K562 (cell line): ENCODE measurements at regions not wholly inside any gene's neighbourhood (a gene's known extent, or its start where the extent isn't known, plus 50 kb on each side); places are given as distances from the start of the nearest gene placed in this dataset.

Source experiments
- ATAC-seq: fragments of 200-7000 bp; cut with Tn5 transposase; 3 replicates; pipeline ENCODE4 v1.9.1; 2020; ENCODE audit warnings: moderate library complexity
- BruUV-seq: library from RNA; stranded (reverse); fragments of 400-500 nt; replicated peaks from 2 replicates; lab custom pipeline; 2021; lab: Mats Ljungman, UMichigan
- CTCF ChIA-PET: fragments of 300-600 bp; formaldehyde crosslinking; extraction: SDS; loops from one replicate; lab custom pipeline; 2021; ENCODE audit warnings: low intra/inter-chr PET ratio; lab: Yijun Ruan, JAX
- POLR2A ChIA-PET: fragments of 300-600, 350-650 bp; sonication (Branson Sonifier 250); formaldehyde crosslinking; extraction: SDS; loops from one replicate; lab custom pipeline; 2021; ENCODE audit warnings: antibody characterized with exemption, inconsistent platforms; lab: Yijun Ruan, JAX
- DNase-seq, 4 experiments: peaks; one replicate each; pipeline versions ENCODE4 v3.0.0 to v3.0.0-alpha.2; 2011 to 2018; ENCODE audit warnings: low spot score in 3 of 4, mixed read lengths in 3 of 4; ENCODE audit errors: extremely low read depth in 1 of 4
- FAIRE-seq: peaks from 2 replicates; lab custom pipeline; 2011; peaks lifted over from hg19 to GRCh38; lab: Jason Lieb, UNC
- H2AFZ ChIP-seq: 2 replicates; pipeline ENCODE4 v1.6.0; 2011; ENCODE audit warnings: low read depth, low read length, control low read depth, inconsistent platforms
- H3K27ac ChIP-seq: fragments of 200-600 bp; 3 replicates; pipeline ENCODE4 v1.8.0; 2011; ENCODE audit warnings: low read depth, mild to moderate bottlenecking, control low read depth, inconsistent platforms, low read length, moderate library complexity, mixed read lengths; ENCODE audit errors: extremely low read depth
- H3K27me3 ChIP-seq, 2 experiments: fragments of 300-600 bp in 1 of 2; 2 replicates in 1 of 2; 3 replicates in 1 of 2; pipeline versions ENCODE4 v1.6.0 to v1.8.0; 2011; ENCODE audit warnings: inconsistent platforms in 2 of 2, low read length in 2 of 2, mild to moderate bottlenecking in 1 of 2, mixed read lengths in 1 of 2, moderate library complexity in 1 of 2; ENCODE audit not compliant: control insufficient read depth in 2 of 2, insufficient read depth in 2 of 2
- H3K36me3 ChIP-seq: fragments of 300-600 bp; 3 replicates; pipeline ENCODE4 v1.8.0; 2011; ENCODE audit warnings: mild to moderate bottlenecking, low read length, inconsistent platforms; ENCODE audit not compliant: control insufficient read depth, insufficient read depth
- H3K4me1 ChIP-seq, 2 experiments: fragments of 200-600 bp in 1 of 2; replicated peaks in 1 of 2; 2 replicates in 1 of 2; 3 replicates in 1 of 2; pipeline versions ENCODE4 v1.5.1 to v1.8.0; 2011; ENCODE audit warnings: inconsistent platforms in 2 of 2, low read length in 2 of 2, mild to moderate bottlenecking in 1 of 2, mixed read lengths in 1 of 2, moderate library complexity in 1 of 2; ENCODE audit not compliant: control insufficient read depth in 2 of 2, insufficient read depth in 2 of 2
- H3K4me2 ChIP-seq: 2 replicates; pipeline ENCODE4 v1.6.1; 2011; ENCODE audit warnings: low read length, control low read depth, inconsistent platforms, mixed read lengths; ENCODE audit not compliant: insufficient read depth
- H3K4me3 ChIP-seq: fragments of 200-600 bp; sonication (generic), shearing (Covaris generic); 2 replicates; pipeline ENCODE4 v1.5.1; 2016; ENCODE audit warnings: control low read depth, inconsistent platforms
- H3K79me2 ChIP-seq: fragments of 200-600 bp; 3 replicates; pipeline ENCODE4 v1.8.0; 2011; ENCODE audit warnings: low read length, inconsistent platforms; ENCODE audit not compliant: control insufficient read depth, insufficient read depth
- H3K9ac ChIP-seq, 2 experiments: 2 replicates each; pipeline versions ENCODE4 v1.6.0 to v1.6.1; 2011; ENCODE audit warnings: low read depth in 2 of 2, low read length in 2 of 2, control low read depth in 1 of 2, inconsistent platforms in 1 of 2, mild to moderate bottlenecking in 1 of 2, mixed read lengths in 1 of 2; ENCODE audit not compliant: insufficient read depth in 1 of 2
- H3K9me1 ChIP-seq: one replicate; pipeline ENCODE4 v1.6.0; 2011; ENCODE audit warnings: inconsistent platforms, mild to moderate bottlenecking, low read length, moderate library complexity; ENCODE audit not compliant: control insufficient read depth, insufficient read depth
- H3K9me3 ChIP-seq: replicated peaks from 2 replicates; pipeline ENCODE4 v1.5.1; 2011; ENCODE audit warnings: low read depth, low read length, inconsistent platforms; ENCODE audit not compliant: control insufficient read depth, insufficient read depth
- H4K20me1 ChIP-seq: replicated peaks from 2 replicates; pipeline ENCODE4 v1.6.1; 2011; ENCODE audit warnings: low read length, inconsistent platforms, mixed read lengths; ENCODE audit not compliant: control insufficient read depth, insufficient read depth
- CBFA2T3 ChIP-seq: fragments of 450-650 bp; IDR thresholded peaks from 2 replicates; pipeline ENCODE4 v1.6.1; 2017
- FOSL1 ChIP-seq: fragments of 200-800 bp; sonication (Bioruptor generic); conservative IDR thresholded peaks from 2 replicates; pipeline ENCODE4 v1.6.1; 2016; ENCODE audit warnings: missing genetic modification characterization, missing compliant biosample characterization
- HDAC1 ChIP-seq, 2 experiments: fragments of 450-650 bp; IDR thresholded peaks; 2 replicates each; pipeline ENCODE4 v1.6.1; 2016 to 2017; ENCODE audit warnings: inconsistent platforms in 1 of 2, mild to moderate bottlenecking in 1 of 2, moderate library complexity in 1 of 2
- JUND ChIP-seq, 2 experiments: IDR thresholded peaks; 2 replicates in 1 of 2; 3 replicates in 1 of 2; pipeline ENCODE4 v1.6.1; 2011; ENCODE audit warnings: borderline replicate concordance in 2 of 2, low read depth in 2 of 2, low read length in 2 of 2, improper control_type of control experiment in 1 of 2, missing biosample characterization in 1 of 2, missing genetic modification characterization in 1 of 2, missing genetic modification reagents in 1 of 2
- NEUROD1 ChIP-seq: fragments of 150-350 bp; IDR thresholded peaks from 2 replicates; pipeline ENCODE4 v1.6.1; 2014; ENCODE audit warnings: borderline replicate concordance, low read length, low read depth; ENCODE audit not compliant: partially characterized antibody
- POLR2B ChIP-seq: fragments of 450-650 bp; IDR thresholded peaks from 2 replicates; pipeline ENCODE4 v1.6.1; 2018; ENCODE audit warnings: low read depth; ENCODE audit not compliant: partially characterized antibody
- POLR2G ChIP-seq: fragments of 200-400 bp; formaldehyde crosslinking; IDR thresholded peaks from 2 replicates; pipeline ENCODE4 v1.6.1; 2017; ENCODE audit warnings: low read depth, mild to moderate bottlenecking, antibody characterized with exemption, low read length, moderate library complexity
- PTRF ChIP-seq: fragments of 450-650 bp; IDR thresholded peaks from 2 replicates; pipeline ENCODE4 v1.6.1; 2016; ENCODE audit warnings: mild to moderate bottlenecking, missing genetic modification characterization, missing compliant biosample characterization
- RBM34 ChIP-seq: fragments of 200-400 bp; formaldehyde crosslinking; IDR thresholded peaks from 2 replicates; pipeline ENCODE4 v1.6.1; 2018; ENCODE audit warnings: low read length, borderline replicate concordance; ENCODE audit not compliant: insufficient read depth
- ZNF23 ChIP-seq: fragments of 250-450 bp; sonication (Bioruptor Pico); IDR thresholded peaks from 2 replicates; pipeline ENCODE4 v1.4.0; 2020; ENCODE audit warnings: mild to moderate bottlenecking
- ZNF263 ChIP-seq: sonication (generic); formaldehyde crosslinking; IDR thresholded peaks from 2 replicates; pipeline ENCODE4 v1.8.0; 2022; ENCODE audit warnings: mild to moderate bottlenecking, missing genetic modification reagents, borderline replicate concordance
- WGBS: fragments of 100-300 bp; shearing (Covaris generic); methylation state at CpG from one replicate; pipeline ENCODE4 v1.1.6; 2016; ENCODE audit warnings: low coverage, mixed read lengths; ENCODE audit not compliant: insufficient coverage; ENCODE audit errors: missing lambda C conversion rate; 5-methylcytosine and 5-hydroxymethylcytosine counted together
- in situ Hi-C: fragments of 300-500 bp; cut with MboI; formaldehyde crosslinking; loops from 4 replicates; pipeline ENCODE4 v1.15.0; 2018; ENCODE audit warnings: inconsistent platforms, mixed read lengths
- intact Hi-C: fragments of 100-400 bp; cut with micrococcal nuclease; formaldehyde crosslinking; loops from 2 replicates; pipeline ENCODE4 v1.14.2; 2022
- TF ChIP-seq, protein P1 (sequence below): fragments of 250-450 bp; sonication (Bioruptor Pico); IDR thresholded peaks from 2 replicates; pipeline ENCODE4 v1.4.0; 2020; ENCODE audit warnings: mild to moderate bottlenecking, moderate library complexity
- TF ChIP-seq, protein P2 (sequence below): fragments of 450-650 bp; IDR thresholded peaks from 2 replicates; pipeline ENCODE4 v1.6.1; 2016; ENCODE audit warnings: low read depth

DNA sequence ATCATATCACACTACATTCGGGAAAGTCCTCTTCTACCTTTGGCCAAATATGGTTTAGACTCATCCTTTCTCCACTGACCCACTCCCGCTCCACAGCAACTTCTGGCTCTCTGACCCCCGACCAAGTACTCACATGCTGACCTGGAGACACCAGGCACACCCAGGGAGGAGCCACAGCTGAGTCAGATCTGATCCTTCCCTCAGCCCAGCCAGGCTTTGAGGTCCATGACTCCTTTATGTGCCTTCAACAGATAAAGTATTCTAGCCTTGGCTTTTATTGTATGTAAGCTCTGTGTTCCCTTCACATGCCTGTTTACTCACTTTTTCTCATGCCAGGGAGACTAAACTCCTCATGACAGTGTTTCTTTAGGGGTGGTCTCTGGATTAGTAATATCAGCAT, 166.9 kb upstream of the UMPS start:
- peak; percentile 85 for FAIRE-seq
- TF ChIP-seq, protein P1, sequence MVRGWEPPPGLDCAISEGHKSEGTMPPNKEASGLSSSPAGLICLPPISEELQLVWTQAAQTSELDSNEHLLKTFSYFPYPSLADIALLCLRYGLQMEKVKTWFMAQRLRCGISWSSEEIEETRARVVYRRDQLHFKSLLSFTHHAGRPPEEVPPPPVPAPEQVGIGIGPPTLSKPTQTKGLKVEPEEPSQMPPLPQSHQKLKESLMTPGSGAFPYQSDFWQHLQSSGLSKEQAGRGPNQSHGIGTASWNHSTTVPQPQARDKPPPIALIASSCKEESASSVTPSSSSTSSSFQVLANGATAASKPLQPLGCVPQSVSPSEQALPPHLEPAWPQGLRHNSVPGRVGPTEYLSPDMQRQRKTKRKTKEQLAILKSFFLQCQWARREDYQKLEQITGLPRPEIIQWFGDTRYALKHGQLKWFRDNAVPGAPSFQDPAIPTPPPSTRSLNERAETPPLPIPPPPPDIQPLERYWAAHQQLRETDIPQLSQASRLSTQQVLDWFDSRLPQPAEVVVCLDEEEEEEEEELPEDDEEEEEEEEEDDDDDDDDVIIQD (CRISPR knock-in tag): no peak
- TF ChIP-seq RBM34 (no peak), POLR2B (no peak), PTRF (tag) (no peak), ZNF263 (CRISPR knock-in tag) (peak; percentile 33; the same call in 1 of the 2 replicates), JUND (IDR thresholded peaks at IDR 0.05; ENCODE audit: borderline replicate concordance, low read depth, low read length) (peak; percentile 19; the same call in 1 of the 2 replicates), JUND (tag; IDR thresholded peaks at IDR 0.05; ENCODE audit: borderline replicate concordance, low read depth, low read length) (no peak), POLR2G (no peak), CBFA2T3 (peak; percentile 19; the same call in 1 of the 2 replicates), NEUROD1 (no peak), ZNF23 (CRISPR knock-in tag) (no peak), FOSL1 (tag) (peak; percentile 43; the same call in 1 of the 2 replicates), HDAC1 (IDR thresholded peaks at IDR 0.05) (no peak)
- TF ChIP-seq, protein P2, sequence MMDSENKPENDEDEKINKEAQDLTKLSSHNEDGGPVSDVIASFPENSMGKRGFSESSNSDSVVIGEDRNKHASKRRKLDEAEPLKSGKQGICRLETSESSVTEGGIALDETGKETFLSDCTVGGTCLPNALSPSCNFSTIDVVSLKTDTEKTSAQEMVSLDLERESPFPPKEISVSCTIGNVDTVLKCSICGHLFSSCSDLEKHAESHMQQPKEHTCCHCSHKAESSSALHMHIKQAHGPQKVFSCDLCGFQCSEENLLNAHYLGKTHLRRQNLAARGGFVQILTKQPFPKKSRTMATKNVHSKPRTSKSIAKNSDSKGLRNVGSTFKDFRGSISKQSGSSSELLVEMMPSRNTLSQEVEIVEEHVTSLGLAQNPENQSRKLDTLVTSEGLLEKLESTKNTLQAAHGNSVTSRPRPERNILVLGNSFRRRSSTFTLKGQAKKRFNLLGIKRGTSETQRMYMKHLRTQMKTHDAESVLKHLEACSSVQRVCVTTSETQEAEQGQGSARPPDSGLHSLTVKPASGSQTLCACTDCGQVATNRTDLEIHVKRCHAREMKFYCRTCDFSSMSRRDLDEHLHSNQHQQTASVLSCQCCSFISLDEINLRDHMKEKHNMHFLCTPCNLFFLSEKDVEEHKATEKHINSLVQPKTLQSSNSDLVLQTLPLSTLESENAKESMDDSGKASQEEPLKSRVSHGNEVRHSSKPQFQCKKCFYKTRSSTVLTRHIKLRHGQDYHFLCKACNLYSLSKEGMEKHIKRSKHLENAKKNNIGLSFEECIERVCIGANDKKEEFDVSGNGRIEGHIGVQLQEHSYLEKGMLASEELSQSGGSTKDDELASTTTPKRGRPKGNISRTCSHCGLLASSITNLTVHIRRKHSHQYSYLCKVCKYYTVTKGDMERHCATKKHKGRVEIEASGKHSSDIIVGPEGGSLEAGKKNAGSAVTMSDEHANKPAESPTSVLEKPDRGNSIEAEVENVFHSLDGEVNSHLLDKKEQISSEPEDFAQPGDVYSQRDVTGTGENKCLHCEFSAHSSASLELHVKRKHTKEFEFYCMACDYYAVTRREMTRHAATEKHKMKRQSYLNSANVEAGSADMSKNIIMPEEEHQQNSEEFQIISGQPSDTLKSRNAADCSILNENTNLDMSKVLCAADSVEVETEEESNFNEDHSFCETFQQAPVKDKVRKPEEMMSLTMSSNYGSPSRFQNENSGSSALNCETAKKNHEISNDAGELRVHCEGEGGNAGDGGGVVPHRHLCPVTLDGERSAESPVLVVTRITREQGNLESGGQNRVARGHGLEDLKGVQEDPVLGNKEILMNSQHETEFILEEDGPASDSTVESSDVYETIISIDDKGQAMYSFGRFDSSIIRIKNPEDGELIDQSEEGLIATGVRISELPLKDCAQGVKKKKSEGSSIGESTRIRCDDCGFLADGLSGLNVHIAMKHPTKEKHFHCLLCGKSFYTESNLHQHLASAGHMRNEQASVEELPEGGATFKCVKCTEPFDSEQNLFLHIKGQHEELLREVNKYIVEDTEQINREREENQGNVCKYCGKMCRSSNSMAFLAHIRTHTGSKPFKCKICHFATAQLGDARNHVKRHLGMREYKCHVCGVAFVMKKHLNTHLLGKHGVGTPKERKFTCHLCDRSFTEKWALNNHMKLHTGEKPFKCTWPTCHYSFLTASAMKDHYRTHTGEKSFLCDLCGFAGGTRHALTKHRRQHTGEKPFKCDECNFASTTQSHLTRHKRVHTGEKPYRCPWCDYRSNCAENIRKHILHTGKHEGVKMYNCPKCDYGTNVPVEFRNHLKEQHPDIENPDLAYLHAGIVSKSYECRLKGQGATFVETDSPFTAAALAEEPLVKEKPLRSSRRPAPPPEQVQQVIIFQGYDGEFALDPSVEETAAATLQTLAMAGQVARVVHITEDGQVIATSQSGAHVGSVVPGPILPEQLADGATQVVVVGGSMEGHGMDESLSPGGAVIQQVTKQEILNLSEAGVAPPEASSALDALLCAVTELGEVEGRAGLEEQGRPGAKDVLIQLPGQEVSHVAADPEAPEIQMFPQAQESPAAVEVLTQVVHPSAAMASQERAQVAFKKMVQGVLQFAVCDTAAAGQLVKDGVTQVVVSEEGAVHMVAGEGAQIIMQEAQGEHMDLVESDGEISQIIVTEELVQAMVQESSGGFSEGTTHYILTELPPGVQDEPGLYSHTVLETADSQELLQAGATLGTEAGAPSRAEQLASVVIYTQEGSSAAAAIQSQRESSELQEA: no peak

More for the DNA sequence above, 166.9 kb upstream of the UMPS start:
- no peak overlapping the region for H3K4me3 ChIP-seq
- intact Hi-C loops (no loop called here), in situ Hi-C loops (loop anchor here (5.0 kb wide), 1 partner anchor 124 kb away; no protein-coding TSS in a partner anchor)
- ChIA-PET CTCF (interaction anchor here (0.7 to 3.1 kb wide), 2 partner anchors 77 to 125 kb away, joined by 6 to 38 read pairs; no protein-coding TSS in a partner anchor), POLR2A (interaction anchor here (0.6 kb wide), 1 partner anchor 149 kb away, joined by 3 read pairs; no protein-coding TSS in a partner anchor)
- DNase-seq: peak; percentile 23 to 51 (median 35)
- H2AFZ ChIP-seq: no peak overlapping the region
- no peaks in the 10 kb centered on the region for H3K9me3 ChIP-seq
- WGBS: 0% methylated on average over 2 of the region's 3 CpGs
- no peaks in the 10 kb centered on the region for H3K79me2 ChIP-seq
- H3K4me2 ChIP-seq: no peak overlapping the region
- no TSS peak for BruUV-seq
- peak; percentile 61 for ATAC-seq
- H3K9ac ChIP-seq: no peak overlapping the region
- peaks cover 0 to 5% of the 10 kb centered on the region in 2 experiments; a peak in 3 of 5 replicates for H3K4me1 ChIP-seq
- H3K27ac ChIP-seq: no peak overlapping the region
- peaks cover 0 to 4% of the 10 kb centered on the region in 2 experiments; a peak in 1 of 5 replicates for H3K27me3 ChIP-seq
- H4K20me1 ChIP-seq: no peaks in the 10 kb centered on the region
- H3K9me1 ChIP-seq: no peaks in the 10 kb centered on the region
- no peaks in the 10 kb centered on the region for H3K36me3 ChIP-seq
